ENCODE measurements at regions not wholly inside any gene's neighbourhood (a gene's known extent, or its start where the extent isn't known, plus 50 kb on each side); places are given as distances from the start of the nearest gene placed in this dataset.

DNA sequence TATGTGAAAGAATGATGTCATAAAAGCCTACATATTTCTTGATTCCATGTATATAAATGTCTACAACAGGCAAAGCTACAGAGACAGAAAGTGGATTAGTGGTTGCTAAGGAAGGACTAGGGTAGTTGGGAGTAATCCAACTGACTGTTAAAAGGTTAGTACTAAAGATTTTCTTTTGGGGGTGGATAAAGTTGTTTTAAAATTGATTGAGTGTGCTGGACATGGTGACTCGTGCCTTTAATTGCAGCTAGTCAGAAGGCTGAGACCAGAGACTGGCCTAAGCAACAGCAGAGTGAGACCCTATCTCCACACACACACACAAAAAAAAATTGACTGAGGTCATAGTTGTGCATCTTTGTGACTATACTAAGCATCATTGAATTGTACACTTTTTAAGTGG, 234.3 kb downstream of the C12orf50 start:
- no peak for DNase-seq (ENCODE audit: low spot score)

DNA sequence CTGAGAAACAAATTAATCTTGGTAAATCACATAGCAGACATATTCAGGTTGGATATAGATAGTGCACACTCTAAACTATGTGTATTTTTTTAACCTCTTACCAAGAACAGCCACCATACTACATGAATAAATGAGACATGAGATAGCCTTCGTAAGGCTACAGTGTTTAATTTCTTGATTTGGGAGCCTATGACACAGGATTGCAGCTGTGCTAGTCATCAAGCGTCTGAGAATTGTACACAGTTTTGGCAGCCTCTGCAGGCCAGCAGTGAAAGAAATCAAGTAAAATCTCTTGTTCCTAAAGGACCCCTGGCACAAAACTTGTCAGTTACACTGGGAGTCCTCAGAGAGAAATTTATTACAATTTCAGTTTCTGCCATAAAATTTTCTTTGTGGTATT, 236.1 kb downstream of the C12orf50 start:
- DNase-seq (ENCODE audit: low spot score), result no peak

DNA sequence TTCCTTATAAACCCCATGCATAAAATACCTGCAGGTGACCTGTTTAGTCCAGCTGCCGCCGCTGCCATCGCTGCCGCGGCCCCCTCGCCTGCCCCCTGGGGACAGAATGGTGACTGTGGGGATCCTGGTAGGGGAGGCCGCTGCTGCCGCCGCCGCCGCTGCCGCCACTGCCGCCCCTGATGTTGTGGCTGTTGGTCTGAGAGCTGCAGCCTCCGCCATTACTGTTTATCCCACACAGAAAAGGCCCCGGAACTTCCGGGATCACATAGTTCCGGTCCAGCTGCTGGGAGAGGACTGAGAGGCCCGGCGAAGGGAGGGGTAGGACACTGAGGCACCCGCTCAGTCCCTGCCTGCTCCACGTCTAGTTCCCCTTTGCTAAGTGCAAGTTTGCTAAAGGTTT, 244.9 kb downstream of the C12orf50 start:
- no peak for DNase-seq (ENCODE audit: low spot score)

DNA sequence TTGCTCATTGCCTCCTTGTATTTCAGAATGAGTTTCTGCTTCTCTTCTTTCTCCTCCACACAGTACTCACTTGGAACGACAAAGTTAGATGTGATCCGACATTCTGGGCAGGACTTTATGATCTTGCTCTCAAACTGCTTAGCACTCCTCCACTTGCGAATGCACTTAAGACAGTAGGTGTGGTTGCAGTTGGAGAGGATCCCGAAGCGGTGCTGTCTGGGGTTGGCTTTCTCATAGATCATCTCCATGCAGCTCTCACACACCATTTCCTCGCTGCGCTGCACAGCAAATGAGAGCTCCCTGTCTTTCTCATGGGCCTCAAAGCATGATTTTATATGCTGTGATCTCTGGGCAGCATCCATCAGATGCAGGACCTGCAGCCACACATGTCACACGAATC, 245.7 kb downstream of the C12orf50 start:
- no peak for DNase-seq (ENCODE audit: low spot score)

DNA sequence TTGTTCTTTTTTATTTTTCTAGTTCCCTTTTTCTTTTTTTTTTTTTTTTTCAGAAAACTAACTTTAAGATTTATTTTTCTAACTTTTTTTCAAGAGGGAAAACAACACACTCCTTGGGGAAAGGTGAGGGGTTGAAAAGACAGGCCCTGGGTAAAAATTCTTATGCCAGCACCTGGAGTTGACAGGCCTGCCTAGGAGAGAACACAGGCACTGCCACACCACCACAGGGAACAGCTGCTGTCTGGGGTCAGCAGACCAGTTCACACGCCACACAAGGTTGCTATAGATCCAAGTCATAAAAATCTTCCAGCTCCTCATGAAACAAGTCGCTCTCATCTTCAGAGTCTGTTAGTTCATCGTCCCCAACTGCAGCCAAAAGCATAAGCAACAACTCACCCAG, 246.4 kb downstream of the C12orf50 start:
- DNase-seq (ENCODE audit: low spot score), result no peak

DNA sequence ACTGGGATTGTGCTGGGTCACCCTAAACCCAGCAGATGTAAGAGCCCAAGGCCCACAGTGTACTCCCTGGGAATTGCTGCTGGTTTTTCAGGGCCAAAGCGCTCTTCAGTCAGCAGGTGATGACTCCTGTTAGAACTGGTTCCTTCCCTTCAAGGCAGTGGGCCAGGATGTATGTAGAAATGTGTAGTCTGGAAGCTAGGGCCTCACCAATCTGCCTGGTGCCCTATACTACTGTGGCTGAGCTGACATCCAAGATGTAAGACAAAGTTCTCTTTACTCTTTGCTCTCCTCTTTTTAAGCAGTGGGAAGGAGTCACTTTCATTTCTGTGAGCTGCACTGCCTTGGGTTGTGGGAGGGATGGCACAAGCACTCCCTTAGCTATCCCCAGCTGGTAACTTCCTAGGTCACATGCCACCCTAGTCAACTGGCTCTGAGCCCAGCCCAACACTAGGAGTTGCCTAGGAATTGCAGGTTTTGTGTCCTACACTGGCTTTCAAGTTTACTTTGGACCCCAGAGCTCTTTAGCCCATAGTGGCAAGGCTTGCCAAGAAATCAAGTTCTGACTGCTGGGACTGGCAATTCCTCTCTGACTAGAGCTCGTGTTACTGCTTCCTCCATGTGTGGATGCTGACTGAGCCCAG, 249.2 kb downstream of the C12orf50 start:
- no peak for DNase-seq (ENCODE audit: low spot score)

DNA sequence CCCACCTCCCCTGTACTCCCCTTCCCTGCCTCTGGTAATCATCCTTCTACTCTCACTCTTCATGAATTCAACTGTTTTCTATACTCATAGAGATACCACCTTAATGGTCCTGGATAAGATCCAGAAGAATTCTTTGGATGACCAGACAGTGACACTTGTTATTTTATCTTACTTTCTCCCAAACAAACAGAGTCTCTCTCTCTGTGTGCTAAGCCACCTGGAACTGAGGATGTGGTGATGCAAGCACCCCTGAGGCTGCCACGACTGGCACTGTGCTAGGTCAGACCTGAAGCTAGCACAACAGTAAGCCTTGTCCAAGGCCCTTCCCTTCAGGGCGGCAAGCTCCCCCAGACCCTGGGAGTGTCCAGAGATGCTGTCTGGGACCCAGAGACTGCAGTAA, 250.2 kb downstream of the C12orf50 start:
- no peak for DNase-seq (ENCODE audit: low spot score)

DNA sequence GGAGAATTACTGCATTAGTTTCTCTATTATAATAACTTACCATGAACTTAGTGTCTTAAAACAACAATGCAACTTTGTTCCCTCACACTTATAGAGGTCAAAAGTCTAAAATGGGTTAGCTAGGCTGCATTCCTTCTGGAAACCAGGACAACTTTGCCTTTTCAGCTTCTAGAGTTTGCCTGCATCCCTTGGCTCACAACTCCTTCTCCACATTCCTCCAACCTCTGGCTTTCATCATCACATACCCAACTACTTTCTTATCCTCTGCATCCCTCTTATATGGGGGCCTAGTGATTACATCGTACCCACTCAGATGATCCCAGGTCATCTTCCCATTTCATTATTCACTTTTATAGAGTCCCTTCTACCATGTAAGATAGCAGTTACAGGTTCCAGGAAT, 251.1 kb downstream of the C12orf50 start:
- DNase-seq (ENCODE audit: low spot score), result no peak

DNA sequence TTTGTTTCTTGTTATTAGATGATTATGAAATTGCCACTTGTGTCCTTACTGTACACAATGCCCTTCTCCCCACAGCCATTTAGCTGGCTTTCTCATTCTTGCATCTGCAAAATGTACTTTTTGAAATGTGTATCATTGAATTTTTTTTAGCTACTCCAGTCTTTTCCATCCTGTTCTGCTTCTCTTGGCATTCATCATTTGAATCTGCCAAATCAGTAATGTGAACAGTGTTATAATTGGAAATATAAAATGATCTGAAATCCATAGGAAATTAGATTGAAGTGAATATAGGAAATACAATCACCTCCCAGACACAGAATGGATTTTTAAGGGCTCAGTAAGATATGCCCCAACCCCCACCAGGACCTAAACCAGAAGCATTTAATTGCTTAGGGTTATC, 253.4 kb downstream of the C12orf50 start:
- DNase-seq (ENCODE audit: low spot score), result no peak

DNA sequence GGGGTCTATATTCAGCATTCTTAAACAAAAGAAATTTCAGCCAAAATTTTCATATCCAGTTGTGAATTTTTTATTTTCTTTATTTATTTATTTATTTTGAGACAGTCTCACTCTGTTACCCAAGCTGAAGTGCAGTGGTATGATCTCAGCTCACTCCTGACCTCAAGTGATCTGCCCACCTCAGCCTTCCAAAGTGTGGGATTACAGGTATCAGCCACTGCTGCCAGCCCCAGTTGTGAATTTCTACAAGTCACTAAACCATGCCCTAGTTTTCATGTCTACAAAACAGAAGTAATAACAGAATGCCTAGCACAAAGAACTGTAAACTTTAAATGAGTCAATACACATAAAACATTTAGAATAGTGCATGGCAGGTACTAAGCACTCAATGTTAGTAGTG, 254.2 kb downstream of the C12orf50 start:
- no peak for DNase-seq (ENCODE audit: low spot score)

DNA sequence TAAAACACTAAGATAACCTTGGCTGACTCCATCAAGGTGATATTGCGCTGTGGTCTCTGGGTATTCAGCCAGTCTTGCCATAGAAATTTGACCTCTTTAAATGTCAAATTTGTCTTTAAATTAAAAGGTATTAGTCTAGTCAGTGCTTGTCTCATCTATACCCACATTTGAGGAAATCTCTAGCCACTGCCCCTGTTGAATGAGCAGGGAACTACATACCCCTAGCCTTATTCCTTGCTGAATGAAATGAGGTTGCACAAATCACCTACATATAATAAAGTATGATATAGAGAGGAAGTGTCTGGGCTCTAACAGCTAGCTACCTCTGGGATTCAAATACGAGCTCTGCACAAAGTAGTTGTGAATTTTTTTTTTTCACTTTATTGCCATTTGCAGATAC, 256.8 kb downstream of the C12orf50 start:
- DNase-seq (ENCODE audit: low spot score), result no peak

DNA sequence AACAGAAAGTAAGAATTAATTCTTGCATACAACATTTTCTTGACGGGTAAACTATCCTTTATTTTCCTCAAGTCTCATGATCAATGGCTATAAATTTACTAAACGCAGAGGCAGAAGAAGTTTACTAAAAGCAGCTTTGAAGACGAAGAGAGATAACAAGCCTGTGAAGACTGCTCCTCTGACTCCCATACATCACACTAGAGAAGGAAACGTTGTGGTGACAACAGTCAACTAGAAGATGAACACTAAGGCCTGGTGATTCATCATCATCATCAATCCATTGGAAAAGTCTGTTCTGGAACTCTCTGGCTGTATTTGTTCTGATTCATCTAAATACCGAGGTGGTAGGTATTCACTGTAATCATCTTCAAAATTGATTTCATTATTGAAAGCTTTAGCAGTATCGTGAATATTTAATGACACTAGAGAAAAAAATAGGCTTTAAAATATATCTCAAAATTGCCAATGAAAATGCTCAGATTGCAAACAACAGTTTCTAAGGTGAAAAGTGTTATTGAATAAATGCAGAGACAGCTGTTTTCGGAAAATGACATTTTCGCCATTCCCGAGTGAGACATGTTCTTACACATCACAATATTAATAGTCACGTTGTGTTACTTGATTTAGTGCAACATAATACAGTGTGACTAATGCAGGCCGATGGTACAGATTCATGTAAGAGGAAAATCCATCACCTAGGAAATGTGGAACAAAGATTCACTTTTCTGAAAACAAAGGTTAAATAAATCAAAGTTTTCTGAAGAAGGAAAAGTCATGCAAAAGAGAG, 260.5 kb downstream of the C12orf50 start:
- DNase-seq (ENCODE audit: low spot score), result no peak

DNA sequence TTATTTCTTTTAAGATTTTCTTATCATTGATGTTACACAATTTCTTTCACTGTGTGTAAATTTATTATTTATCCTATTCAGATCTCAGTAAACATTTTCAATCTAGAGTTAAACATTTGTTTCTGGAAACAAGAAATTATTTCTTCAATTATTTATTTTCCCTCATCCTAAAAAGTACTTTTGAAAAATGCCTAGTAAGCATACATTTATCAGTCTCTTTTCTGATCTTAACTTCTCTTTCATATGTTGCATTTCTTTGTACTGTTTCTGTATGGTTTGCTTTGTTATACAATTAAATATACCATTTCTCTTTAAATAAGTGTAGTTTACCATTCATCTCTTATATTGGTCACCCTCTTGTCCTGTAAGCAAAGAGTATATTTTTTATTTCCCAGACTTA, 263.2 kb downstream of the C12orf50 start:
- no peak for DNase-seq (ENCODE audit: low spot score)

DNA sequence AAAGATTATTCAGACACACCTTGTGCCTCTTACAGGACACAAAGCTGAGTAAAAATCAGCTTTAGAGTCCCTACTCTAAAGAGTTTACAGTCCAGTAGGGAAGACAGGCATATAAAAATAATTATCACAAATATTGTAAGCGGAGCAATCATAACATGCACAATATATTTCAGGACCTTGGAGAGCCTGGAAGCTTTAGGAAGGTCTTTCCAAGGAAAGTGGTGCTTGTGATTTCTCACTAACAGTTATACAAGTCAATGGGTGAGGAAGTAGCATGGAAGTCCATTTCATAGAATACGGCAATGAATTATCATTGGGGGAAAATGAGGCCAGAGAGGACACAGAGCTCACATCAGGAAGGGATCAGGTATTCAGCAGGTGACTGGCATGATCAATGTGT, 268.3 kb downstream of the C12orf50 start:
- no peak for DNase-seq (ENCODE audit: low spot score)

DNA sequence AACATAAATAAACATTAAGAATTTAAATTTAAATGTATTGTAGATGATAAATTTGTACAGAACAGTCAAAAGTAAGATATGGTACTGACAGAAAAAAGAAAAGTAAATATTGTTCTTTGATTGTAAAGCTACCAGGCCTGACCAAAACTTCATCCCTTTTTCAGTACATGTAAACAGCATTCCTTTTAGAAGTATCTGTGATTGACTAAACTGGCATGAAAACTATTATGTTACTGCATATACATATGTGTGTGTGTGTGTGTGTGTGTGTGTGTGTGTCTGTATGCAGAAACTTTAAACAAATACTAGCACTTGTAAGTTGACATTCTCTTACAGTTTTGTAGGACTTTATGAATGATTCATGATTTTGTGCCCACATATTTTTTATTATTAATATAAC, 270.9 kb downstream of the C12orf50 start:
- DNase-seq (ENCODE audit: low spot score), result no peak

DNA sequence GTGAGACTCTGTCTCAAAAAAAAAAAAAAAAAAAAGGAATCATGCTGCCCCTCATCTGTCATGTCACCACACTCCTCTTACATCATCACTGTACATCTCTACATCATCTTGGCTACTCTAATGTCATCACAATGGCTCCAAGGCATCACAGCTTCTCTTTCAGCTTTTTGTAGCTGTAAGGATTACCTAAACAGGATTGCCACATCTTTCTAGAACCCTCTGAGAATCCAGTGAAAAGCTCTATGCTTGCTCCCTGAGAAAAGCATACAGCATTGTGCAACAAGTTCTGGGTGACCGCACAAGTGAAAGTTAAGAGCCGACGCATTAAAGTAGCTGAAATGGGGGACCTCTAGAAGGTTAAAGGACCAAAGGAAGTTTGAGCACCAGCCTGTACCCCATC, 272.5 kb downstream of the C12orf50 start:
- DNase-seq (ENCODE audit: low spot score), result no peak

DNA sequence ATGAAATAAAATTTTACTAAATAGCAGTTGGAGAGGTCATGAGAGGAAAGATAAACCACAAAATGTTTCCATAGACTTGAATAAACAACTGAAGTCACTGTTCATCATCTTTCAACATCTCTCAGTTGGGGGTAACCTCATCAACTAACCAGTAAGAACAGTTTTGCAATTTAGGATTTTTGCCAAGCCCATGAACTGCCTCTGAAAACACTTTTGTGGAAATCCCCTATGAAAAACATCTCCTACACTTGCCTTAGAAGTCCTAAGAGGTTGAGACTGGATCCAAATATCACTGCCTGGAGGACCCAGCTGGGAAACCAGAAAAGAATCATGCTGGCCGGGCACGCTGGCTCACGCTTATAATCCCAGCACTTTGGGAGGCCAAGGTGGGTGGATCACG, 273.1 kb downstream of the C12orf50 start:
- no peak for DNase-seq (ENCODE audit: low spot score)

DNA sequence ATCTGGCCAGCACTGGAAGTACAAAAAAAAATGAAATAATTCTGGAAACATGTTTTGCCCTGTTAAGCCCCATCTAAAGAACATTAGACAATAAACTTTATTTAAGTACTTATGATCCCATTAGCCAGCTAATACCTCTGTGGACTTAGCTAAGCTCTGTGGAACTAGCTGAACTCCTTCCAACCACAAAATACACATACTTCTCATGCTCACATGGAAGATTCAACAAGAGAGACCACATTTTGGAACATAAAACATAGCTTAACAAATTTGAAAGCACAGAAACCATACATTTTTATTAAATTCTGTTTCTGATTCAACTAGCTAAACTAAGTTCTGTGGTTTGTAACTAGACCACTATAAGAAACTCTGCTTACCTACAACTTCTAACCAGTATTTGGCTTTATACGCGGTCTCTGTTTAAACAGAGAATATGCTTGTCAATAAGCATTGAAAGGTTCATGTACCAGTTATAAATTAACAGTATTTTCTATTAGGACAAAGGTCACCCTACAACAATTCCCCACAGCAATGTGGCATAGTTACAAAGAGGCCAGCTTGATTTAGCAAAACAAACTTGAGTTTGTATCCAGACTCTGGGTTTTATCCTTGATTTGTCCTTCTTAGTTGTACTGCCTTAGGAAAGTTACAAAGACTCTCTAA, 300.1 kb downstream of the C12orf50 start:
- peak; percentile 51 for DNase-seq (ENCODE audit: low spot score)

DNA sequence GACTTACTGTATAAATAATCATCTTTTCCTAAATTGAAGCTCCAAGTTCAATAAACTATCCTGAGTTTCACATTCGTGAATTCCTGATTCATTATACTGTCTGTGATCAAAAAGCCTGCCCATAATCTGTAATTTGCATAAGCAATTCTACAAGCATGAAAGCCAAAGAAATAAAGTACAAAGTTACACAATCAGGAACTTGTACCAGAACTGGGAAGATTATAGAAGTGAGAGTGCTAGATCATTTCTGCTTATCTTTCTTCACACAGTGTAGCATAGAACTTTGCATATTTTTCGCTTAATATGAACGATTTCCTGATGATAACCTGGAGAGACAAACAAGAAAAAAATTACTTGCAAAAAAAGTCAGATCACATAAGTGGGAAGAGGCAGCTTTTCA, 308.2 kb downstream of the C12orf50 start:
- DNase-seq (ENCODE audit: low spot score), result no peak

DNA sequence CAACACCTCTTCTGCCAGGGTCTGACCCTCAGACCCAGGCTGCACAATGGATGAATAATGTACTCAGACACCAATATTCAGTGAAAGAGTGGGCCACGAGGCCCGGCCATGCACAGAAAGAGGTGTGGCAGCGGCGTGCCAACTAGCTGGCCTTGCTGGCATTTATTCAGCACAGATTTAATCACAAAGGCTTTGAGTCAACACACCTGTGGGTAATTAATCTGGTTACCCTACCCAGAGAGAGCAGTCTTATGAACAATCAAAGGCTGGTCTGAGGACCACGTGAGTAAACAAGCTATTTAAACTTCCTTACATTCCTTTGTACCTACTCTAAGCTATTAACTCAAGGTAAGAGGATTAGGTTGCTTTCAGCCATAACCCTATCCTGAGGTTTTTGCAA, 324.8 kb downstream of the C12orf50 start:
- DNase-seq (ENCODE audit: low spot score), result peak; percentile 79

DNA sequence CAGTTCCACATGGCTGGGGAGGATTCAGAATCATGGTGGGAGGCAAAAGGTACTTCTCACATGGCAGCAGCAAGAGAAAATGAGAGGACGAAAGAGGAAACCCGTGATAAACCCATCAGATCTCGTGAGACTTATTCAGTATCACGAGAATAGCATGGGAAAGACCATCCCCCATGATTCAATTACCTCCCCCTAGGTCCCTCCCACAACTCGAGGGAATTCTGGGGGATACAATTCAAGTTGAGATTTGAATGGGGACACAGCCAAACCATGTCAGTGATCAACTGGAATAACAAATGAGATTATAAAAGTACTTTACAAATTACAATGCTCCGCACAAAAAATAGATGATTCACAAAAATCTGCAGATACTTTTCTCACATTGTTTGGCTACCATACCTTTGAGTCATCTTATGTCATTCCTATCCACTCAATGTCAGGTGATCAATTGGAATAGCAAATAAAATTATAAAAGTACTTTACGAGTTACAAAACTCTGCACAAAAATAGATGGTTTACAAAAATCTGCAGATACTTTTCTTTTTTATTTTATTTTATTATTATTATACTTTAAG, 338.9 kb downstream of the C12orf50 start:
- DNase-seq (ENCODE audit: low spot score), result no peak

DNA sequence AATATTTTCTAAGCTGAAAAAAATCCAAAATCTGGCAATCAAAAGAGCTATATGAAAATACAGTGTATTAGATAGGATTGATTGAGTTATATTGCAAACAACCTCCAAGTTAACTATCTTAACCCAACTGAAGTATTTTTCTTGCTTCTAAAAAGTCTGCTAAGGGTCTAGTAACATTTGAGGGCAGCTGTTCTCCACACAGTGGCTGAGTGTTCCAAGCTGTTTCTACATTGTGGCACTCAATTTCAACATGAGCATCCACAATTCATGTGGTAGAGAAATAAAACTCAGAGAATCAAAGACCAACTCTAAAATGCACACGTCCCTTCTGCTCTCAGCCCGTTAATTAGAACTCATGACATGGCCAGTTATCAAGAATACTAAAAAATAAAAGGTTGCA, 340.0 kb downstream of the C12orf50 start:
- no peak for DNase-seq (ENCODE audit: low spot score)

DNA sequence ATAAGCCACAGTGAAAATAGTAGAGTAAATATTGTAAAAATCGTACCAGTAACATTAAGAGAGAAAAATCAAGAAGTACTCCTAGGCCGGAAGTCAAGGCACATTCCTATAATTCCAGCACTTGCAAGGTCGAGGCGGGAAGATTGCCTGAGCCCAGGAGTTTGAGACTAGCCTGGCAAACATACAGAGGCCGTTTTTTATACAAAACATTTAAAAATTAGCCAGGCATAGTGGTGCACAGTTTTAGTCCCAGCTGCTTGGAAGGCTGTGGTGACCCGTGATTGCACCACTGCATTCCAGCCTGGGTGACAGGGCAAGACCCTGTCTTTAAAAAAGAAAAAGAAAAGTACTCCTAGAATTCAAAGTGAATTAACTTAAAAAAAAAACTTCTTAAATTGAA, 341.8 kb downstream of the C12orf50 start:
- no peak for DNase-seq (ENCODE audit: low spot score)
